HFF-Myc (cell line): ENCODE measurements at regions not wholly inside any gene's neighbourhood (a gene's known extent, or its start where the extent isn't known, plus 50 kb on each side); places are given as distances from the start of the nearest gene placed in this dataset.

ENCODE experiments used
- DNase-seq: peaks from one replicate; pipeline ENCODE4 v3.0.0-alpha.2; 2011; ENCODE audit warnings: low read depth; ENCODE audit errors: extremely low read depth
- H3K4me3 ChIP-seq: replicated peaks from 2 replicates; pipeline ENCODE4 v1.5.1; 2011; ENCODE audit warnings: low read depth, mild to moderate bottlenecking, control low read depth, low read length
- CTCF ChIP-seq: IDR thresholded peaks from 2 replicates; pipeline ENCODE4 v1.5.1; 2012; ENCODE audit warnings: mild to moderate bottlenecking, low read depth, low read length, control low read depth; ENCODE audit errors: missing control alignments

GRCh38 chr14:87405563-87405962, 587.4 kb downstream of the GALC start:
- TF ChIP-seq CTCF = no peak
- no peak for DNase-seq
- H3K4me3 ChIP-seq = no peak overlapping the region

GRCh38 chr14:87397499-87397898, 595.5 kb downstream of the GALC start:
- no peak for DNase-seq
- no peak for TF ChIP-seq CTCF

GRCh38 chr14:87391066-87391465, 601.9 kb downstream of the GALC start:
- DNase-seq = no peak
- H3K4me3 ChIP-seq = no peak overlapping the region
- TF ChIP-seq CTCF = no peak

More at GRCh38 chr14:87397499-87397898, 595.5 kb downstream of the GALC start:
- no peak overlapping the region for H3K4me3 ChIP-seq

GRCh38 chr14:87388946-87389345, 604.0 kb downstream of the GALC start:
- no peak for TF ChIP-seq CTCF
- H3K4me3 ChIP-seq = no peak overlapping the region
- DNase-seq = no peak

- H3K4me3 ChIP-seq = no peak overlapping the region
- TF ChIP-seq CTCF = no peak
- no peak for DNase-seq
Observed at GRCh38 chr14:87387806-87388205, 605.2 kb downstream of the GALC start.

- no peak overlapping the region for H3K4me3 ChIP-seq
- no peak for DNase-seq
- no peak for TF ChIP-seq CTCF
Observed at GRCh38 chr14:87386524-87386923, 606.5 kb downstream of the GALC start.

- H3K4me3 ChIP-seq = no peak overlapping the region
- TF ChIP-seq CTCF = no peak
- no peak for DNase-seq
Observed at GRCh38 chr14:87380054-87380453, 612.9 kb downstream of the GALC start.
